Activated effector memory CD4-positive, alpha-beta T cell treated with anti-CD3 and anti-CD28 coated beads, Interleukin-2, amount 50 U/mL, for 16 hours (primary cell): ENCODE measurements at regions not wholly inside any gene's neighbourhood (a gene's known extent, or its start where the extent isn't known, plus 50 kb on each side); places are given as distances from the start of the nearest gene placed in this dataset.
"Not testable (repeated sequence)": the region's sequence is repeated elsewhere in the genome, so short reads cannot be mapped to it uniquely, and the experiment has no call there.

Experiments
- DNase-seq: peaks from one replicate; pipeline ENCODE4 v3.0.0-alpha.2; 2020

GRCh38 chr10:100612601-100613595, 77.2 kb downstream of the HIF1AN start:
- DNase-seq: no peak

- DNase-seq: no peak
Observed at GRCh38 chr10:100613846-100614245, 78.1 kb downstream of the HIF1AN start.

DNA sequence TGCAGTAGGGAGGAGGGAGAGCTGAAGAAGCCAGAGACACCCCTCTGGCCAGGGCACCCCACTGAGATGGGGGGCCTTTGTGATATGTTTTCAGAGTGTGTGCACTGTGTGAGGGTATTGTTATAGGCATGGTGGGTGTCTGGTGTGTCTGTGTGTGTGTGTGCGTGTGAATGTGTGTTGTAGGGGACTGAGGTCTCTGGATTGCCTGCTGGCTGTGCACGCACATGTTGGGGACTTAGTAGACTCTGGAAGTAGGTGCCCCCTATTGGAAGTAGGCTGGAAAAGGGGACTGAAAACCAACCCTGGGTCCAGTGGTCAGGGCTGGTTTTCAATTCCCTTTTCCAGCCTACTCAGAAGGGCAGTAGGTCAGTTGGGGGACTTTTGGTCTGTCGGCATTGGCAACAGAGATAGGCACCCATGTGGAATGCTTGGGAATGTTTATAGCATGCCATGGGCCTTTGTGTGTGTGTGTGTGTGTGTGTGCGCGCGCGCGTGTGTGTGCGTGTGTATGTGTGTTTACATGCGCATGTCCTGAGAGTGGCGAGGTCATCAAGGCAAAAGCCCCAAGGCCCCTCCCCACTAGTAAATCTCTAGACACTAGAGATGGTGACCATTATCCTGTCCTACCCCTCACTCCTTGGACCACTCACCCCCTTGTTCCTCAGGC, 78.8 kb downstream of the HIF1AN start:
- DNase-seq: no peak

GRCh38 chr10:100615241-100615640, 79.5 kb downstream of the HIF1AN start:
- no peak for DNase-seq

DNA sequence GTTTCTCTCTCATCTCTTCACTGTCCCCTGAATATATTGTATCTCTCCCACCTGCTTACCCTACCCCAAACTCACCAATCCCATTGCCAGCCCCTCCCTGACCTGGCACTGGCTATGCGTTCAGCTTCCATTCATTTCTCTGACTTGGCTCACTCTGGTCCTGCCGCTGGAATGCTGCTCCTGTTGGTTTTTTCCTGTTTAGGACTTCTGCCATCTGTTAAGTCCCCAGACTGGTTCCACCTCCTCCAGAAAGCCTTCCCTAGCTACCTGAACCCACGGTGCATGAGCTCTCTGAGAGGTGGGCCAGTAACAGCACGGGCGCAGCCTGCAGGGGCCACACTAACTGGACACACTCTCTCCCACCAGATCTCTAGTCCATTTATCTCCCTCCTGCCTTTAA, 80.2 kb downstream of the HIF1AN start:
- DNase-seq: no peak

GRCh38 chr10:100618091-100618615, 82.4 kb downstream of the HIF1AN start:
- DNase-seq: no peak

DNA sequence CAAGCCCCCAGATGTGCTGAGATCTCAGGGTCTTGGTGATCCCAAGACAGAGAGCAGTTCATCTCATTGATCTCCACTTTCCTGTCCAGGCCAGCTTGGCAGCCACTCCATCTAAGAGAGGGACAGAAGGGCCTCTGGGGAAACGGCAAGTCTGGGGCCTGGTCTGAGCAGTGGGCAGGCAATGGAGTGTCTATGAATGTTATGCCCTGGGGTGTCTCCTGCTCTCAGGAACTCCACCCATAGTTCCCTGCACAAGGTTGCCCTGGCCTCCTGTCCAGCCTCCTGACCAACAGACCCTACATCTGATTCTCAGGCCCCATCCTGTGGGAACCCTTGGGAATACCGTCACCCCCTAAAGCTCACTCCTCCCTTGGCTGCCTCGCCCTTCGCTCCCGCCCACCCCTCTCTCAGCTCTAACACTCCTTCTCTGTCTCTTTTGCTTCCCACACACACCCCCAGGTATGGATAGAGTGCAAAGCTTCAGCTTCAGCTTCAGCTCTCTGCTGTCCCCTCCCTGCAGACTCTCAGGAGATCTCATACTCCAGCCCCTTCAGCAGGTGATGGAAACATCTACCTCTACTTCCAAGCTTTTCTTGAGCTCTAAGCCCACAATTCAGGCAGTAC, 83.0 kb downstream of the HIF1AN start:
- no peak for DNase-seq

DNA sequence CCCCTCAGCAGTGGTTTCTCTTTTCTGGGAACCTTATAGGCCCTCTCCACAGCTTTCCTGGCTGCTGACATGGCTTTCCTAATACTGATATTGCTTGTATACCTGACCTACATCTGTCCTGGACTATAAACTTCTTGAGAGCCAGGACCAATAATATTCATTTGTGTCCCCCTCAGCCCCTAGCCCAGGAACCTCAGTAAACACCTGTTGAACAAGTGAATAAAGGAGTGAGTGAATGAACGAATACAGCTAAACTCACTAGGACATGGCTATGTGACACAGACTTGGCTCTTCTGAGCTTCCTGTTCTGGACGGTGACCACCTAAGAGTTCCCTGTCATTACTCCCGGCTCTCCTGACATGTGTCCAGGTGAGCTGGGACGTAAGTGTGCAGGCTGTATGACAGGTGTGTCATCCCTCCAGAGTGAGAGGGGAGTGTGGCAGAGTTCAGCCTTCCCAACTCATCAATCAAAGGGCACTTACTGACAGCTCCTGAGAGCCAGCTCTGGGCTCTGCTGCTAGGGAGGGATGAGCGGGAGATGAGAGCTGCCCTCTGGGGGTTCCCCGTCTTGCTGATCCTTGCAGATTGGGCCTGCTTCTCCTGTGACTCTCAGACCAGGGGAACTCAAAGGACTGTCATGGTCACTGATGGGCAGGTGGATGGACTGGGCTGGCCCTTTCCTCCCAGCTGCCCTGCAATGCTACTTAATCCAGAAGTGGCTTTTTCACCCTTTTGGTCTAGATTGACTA, 84.5 kb downstream of the HIF1AN start:
- no peak for DNase-seq

GRCh38 chr10:100621360-100622205, 85.8 kb downstream of the HIF1AN start:
- DNase-seq: peak; percentile 66

DNA sequence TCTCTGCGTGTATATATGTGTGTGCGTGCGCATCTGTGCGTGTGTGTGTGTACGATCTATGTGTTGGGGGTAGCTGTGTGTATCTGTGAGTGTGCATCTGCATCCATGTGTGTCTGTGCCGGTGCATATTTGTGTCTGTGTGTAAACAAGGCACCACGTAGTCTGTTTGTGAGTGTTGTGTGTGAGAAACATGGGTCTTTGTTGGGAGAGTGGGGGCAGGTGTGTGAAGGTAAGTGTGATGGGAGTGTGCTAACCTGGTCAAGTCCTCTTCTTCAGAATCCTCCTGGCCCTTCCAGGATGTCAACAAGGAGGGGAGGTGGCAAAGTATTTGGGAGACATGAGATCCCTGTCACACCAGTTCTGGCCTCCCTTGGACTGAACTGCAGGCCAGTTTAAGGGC, 87.2 kb downstream of the HIF1AN start:
- no peak for DNase-seq

DNA sequence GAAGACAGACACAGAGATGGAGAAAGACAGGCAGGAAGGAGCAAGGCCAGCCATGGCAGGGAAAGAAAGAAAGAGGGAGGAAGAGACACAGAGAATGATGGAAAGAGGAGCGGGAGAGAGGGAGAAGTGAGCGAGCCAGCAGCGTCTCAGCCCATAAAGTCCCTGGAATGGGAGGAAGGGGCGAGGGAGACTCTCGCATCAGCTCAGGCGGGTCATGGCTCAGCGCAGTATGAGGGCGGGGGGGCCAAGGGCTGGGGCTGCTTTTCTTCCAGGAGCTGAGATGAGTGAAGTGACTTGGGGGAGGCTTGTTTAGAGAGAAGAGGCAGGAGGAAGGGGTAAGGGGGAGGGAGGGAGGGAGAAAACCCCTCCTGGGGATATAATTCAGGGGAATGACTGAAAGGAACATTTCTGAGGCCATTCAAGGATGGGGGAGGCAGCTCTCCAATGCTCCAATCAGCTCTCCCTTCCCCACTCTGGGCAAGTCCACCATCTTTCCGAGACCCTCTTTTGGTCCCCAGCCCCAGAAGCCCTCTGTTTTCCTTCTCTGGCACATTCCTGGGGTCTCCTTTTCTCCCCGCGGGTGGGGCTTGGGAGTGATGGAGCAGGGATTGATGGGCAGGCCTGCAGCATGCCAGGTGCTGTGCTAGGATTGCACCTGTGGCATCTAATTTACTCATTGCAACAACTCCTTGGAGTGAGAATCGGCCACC, 87.9 kb downstream of the HIF1AN start:
- DNase-seq: no peak

GRCh38 chr10:100624298-100624697, 88.6 kb downstream of the HIF1AN start:
- no peak for DNase-seq

DNA sequence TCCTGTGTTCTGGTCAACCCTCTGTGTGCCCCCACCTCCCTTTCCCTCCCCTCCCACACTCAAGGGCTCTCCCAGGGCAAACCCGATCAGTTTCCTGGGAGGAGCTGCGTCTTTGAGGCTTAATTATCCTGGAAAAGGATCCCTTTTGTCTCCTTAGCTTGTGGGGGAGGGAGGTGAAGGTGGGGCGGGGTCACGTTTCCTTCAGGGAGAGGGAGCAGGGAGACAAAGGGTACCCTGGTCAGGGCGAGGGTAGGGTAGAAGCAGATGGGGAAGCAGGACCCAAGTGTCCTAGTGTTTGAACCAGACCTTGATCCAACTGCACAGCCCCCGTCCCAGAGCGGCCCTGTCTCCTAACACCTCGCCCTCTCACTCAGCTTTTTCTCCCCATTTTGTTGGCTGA, 90.1 kb downstream of the HIF1AN start:
- DNase-seq: no peak

DNA sequence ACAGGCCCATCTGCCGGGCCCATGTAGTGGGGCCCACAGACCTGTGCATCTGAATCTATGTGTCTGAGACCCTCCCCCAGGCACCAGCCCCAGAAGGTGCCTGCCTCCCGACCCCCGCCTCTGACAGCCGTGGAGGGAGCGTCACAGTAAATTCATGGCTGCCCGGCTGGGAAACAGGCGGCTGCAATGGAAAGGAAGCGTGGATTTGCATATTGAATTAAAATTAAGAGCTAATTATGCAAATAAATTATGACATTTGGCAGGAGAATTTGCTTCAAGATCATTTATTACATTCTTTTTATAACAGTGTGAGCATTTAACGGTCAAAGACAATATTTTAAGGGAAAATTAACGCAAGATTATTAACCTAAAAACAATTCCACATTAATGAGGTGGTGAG, 92.3 kb downstream of the HIF1AN start:
- DNase-seq: no peak

- no peak for DNase-seq
Observed at GRCh38 chr10:100631192-100631591, 95.4 kb downstream of the HIF1AN start.

- no peak for DNase-seq
Observed at GRCh38 chr10:100632027-100632426, 96.3 kb downstream of the HIF1AN start.

- DNase-seq: no peak
Observed at GRCh38 chr10:100634034-100634433, 98.3 kb downstream of the HIF1AN start.

DNA sequence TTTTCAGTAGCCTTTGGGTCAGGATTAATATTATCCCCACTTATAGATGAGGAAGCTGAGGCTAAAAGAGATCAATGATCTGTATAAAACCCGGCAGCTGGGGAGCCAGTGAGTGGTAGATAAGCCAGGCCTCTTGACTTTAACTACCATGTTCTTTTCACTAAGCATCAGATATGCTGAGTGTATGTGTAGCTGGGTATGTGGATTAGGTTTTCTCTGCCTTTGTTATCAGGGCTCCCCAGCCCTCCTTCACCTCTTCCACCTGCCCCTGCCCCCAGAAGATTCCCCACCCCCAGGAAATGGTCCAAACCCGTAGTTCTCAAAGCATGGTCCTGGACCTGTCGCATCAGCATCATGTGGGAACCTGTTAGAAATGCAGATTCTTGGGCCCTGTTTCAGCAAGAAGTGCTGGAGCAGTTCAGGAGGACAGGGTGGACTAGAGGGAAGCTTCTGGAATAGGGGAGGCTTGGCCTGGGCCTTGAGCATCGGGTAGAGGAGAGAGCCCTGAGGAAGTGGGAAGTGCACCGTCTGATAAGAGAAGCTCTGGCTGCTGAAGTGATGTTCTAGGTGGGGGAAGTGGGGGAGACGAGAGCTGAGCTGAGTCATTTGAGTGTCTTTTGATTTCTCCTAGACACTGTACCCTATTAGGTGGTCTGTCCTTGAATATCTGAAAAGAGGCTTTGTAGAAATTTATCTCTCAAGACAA, 101.3 kb downstream of the HIF1AN start:
- no peak for DNase-seq

DNA sequence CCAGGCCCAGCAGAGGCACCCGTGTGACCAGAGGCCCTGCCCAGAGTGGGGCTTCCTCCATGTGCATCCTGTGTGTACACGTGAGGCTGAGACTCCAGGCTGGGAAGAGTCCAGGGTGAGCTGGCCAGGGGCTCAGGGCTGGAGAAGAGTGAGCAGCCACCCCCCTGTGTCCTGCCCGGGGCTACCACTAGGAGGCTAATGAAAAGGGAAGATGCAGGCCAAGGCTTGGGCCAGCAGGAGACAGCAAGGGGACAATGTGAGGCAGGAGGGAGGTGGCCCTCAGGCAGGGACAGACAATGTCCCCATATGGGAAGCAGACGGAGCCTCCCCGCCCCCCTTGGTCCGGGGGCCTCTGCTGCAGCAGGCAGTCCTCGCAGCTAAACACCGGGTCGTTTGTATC, 102.0 kb downstream of the HIF1AN start:
- no peak for DNase-seq

- DNase-seq: not testable (repeated sequence)
Observed at GRCh38 chr10:100638969-100639368, 103.2 kb downstream of the HIF1AN start.
